Glomerular endothelial cell (primary cell): ENCODE measurements at regions not wholly inside any gene's neighbourhood (a gene's known extent, or its start where the extent isn't known, plus 50 kb on each side); places are given as distances from the start of the nearest gene placed in this dataset.

Experiments used
- DNase-seq: peaks from one replicate; pipeline ENCODE4 v3.0.0-alpha.2; 2011; ENCODE audit warnings: low read depth, low spot score; ENCODE audit errors: extremely low read depth

DNA sequence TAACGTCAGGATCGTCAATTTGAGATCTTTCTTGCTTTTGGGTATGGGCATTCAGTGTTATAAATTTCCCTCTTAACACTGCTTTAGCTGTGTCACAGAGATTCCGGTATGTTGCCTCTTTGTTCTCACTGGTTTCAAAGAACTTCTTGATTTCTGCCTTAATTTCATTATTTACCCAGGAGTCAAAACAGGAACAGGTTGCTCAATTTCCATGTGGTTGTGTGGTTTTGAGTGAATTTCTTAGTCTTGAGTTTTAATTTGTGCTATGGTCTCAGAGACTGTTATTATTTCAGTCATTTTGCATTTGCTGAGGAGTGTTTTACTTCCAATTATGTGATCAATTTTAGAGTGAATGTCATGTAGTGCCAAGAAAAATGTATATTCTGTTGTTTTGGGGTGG lies 153.1 kb downstream of the PCDH17 start:
- DNase-seq = no peak

DNA sequence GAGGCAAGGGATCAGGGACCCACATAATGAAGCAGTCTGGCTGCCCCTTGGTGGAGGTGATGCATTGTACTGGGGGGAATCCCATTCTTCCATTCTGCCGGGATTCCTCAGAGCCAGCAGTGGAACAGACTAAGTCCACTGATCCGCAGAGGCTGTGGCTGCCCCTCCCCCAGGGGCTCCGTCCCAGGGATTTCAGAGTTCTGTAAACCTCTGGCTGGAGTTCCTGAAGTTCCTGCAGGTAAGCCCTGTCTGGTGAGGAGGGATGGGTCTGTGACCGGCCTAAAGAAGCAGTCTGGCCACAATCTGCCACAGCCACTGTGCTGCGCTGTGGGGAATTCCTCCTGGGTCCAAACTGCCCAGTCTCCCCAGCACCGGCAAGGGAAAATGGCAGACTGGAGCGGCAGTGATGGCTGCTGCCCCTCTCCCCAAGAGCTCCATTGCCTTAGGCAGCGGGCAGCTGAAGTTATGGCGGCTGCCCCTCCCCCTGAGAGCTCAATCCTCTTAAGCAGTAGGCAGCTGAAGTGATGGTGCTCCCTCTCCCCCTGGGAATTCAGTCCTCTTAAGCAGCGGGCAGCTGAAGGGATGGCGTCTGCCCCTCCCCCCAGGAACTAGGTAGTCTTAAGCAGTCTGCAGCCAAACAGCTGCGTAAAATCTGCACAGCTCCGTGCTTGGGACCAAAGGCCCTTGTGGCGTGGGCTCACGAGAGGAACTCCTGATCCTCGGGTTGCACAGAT lies 155.7 kb downstream of the PCDH17 start:
- DNase-seq = no peak

DNA sequence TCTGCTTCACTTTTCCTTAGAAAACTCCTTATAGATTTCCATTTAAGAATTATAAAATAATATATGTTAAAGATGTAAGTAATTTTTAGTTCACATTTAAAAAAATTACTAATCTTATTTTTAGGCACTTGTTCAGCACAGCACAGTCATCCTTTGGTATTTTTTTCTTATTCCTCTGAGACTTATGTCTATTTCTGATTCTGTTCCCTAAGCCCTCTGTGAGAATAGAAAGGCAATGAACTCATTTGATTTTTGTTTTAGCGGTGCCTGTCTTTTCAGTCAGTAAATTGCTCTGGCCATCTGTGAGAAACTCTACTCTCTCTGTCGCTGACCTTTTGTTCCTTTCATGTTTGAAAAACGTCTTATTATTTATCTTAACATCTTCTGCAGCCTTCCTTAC lies 168.1 kb downstream of the PCDH17 start:
- DNase-seq = no peak

DNA sequence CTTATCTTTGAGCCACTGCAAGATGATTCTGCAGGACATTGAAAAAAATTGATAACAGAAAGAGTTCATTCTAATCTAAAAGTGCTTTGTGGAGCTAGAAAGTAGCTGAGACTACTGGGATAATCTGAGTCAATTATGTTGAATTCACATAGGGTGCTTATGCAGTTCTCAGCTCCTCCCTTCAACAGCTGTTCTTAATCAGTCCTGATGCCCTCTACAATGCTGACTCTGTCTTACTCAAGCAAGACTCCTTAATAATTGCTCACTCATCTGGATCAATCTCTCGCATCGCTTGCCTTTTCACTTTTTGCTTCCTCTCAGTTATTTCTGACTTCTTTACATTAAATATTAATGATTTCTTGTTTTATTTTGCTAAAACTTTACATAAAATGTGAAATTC lies 182.1 kb downstream of the PCDH17 start:
- DNase-seq = no peak

DNA sequence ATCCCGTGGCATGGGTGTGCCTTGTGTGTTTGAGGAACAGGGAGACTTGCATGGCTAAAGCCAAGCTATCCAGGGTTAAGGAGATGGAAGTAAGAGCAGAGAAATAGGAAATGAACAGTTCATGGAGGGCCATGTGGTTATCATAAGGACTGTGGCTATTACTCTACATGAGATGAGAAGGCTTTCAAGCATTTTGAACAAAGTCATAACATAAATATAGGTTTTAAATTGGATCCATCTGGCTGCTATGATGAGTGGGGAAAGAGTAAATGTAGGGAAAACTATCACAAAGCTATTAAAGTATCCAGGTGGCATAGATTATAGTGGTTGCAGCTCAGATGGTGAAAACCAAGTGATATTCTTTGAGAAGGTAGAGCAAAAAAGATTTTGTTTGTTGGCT lies 184.1 kb downstream of the PCDH17 start:
- no peak for DNase-seq

DNA sequence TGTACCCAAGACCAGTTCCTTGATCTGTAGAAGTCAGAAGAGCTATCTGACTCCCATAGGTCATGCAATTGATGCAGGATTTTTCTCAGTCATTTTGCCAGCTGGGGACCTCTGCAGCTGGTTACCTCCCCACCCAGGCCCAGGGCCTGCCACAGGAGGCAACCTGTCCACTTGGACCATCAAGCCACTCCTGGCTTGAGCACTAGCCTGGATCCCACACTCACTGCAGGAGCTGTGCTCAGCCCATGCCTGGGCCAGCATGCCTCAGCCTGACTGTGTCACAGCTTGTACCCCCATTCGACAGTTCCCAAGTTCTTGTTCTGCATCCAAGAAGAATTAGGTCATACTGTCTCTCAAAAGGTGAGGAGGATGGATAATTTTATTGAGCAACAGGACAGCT lies 189.4 kb downstream of the PCDH17 start:
- DNase-seq = no peak

DNA sequence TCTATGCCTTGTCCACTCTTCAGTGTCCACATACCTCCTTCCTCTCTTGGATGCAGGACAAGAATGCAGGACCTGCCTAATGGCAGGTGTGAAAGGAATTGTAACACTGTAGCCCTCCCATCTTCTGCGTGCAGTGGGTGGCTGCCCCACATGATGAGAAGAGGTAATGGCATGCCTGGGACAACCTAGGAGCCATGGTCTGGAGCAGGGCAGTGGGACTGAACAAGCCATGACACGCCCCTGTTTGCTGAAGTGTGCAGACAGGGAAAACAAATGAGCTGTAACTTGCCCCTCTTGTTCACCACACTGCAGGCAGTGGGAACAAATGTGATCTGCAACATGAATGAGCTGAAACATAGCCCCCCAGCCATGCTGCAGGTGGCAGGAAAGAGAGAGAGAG lies 192.2 kb downstream of the PCDH17 start:
- no peak for DNase-seq

DNA sequence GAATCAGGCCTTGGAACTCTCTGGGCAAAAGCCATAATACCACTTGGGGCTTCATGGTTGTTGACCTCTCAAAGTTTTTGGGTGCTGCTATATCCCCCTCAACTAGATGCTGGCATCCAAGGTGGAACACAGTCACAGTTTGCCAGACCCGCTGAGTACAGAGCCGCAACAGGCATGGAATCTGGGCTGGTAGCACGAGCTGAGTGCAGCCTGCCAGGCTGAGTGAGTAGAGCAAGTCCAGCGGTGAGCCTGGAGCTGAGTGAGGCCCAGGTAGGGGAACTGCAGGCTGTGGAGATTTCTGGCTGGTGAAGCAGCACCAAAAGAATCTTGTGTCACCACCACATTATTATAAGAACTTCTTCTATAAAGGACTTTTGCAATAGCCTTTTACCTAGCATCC lies 192.6 kb downstream of the PCDH17 start:
- no peak for DNase-seq

DNA sequence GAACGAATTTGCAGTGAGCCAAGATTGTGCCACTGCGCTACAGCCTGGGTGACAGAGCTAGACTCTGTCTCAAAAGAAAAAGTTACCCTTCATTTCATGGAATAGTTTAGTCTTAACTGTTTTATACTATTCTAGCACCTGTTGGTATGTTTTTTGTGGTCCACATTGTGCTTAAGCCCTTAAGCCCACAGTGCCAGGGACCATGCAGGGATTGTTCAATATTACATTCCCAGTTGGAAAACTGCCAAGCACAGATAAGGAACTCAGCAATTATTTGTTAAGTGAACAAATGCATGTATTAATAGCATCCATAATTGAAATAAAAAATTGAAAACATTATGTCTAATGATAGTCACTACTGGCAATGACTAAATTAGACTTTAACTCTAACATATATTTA lies 193.5 kb downstream of the PCDH17 start:
- DNase-seq = no peak

DNA sequence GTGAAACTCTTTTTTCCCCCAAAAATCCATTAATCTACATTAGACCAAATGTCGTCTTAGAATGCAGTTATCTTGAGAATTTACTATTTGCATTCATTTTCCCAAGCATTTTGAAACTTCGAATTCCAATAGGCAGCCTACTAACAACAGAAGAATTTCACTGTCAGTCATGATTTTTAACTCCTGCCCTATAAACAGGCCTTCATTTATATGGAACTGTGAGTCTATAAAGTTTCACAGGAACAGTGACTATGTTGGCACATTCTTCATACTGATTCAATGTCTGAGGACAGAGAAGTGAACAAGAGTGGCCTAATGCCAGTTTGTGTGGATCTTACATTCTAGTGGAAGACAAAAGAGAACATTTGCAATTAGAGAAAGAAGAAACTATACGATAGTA lies 198.0 kb downstream of the PCDH17 start:
- no peak for DNase-seq

DNA sequence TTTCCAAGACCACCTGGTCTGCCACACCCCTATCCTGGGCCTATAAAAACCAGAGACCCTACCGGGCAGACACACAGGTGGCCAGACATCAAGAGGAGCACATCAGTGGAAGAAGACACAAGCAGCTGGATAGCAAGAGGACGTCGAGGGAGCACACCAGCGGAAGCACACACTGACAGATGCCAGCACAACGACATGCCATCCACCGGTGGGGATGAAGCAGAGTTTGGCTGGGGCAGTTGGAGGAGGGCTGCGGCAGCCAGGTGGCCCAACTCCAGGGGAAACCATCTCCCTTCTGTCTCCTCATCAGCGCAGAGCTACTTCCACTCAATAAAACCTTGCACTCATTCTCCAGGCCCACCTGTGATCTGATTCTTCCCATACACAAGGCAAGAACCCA lies 200.6 kb downstream of the PCDH17 start:
- no peak for DNase-seq

DNA sequence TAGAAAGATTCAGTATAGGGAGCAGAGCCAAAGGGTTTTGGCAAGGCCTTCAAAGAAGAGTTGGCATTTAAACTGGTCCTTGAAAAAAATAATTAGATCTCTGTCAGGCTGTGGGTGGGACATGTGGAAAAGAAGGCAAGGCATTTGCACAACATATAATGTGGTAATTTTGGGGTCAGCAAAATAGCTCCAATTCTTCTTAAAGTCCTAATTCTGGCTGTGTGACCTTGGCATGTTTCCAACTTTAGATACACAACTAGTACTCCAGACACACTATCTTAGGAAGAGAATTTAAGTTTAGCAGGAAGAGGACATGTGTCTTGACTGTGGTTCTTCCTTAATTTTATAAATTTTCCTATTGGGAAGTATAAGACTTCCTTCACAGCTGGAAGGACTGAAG lies 206.3 kb downstream of the PCDH17 start:
- DNase-seq = no peak

DNA sequence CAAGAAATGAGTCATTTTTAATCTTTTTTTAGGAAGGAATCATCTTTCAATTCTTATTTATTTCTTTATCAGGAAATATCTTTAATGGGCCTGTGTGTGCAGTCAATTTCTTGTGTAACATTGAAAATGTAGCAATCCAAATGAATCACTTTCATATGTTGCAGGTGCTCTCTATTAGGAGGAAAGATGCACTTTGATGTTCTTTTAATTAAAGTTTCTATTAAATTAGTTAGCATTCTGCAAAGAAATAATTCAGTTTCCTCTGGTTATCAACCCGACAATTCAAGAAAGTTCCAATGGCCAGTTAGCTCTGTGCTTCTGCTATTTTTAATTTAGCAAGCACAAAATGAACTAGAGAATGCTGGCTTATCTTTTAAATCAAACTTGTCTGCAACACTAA lies 212.0 kb downstream of the PCDH17 start:
- DNase-seq = no peak

DNA sequence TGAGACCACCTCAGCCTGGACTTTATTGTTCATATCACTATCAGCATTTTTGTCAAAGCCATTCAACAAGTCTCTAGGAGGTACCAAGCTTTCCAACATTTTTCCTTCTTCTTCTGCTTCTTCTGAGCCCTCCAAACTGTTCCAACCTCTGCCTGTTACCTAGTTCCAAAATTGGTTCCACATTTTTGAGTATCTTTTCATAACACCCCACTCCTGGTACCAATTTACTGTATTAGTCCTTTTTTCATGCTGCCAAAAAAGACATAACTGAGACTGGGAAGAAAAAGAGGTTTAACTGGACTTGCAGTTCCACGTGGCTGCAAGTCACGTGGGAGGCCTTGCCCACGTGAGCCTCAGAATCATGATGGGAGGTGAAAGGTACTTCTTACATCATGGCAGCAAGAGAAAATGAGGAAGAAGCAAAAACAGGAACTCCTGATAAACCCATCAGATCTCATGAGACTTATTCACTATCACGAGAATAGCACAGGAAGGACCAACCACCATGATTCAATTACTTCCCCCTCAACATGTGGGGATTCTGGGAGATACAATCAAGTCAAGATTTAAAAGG lies 215.1 kb downstream of the PCDH17 start:
- DNase-seq = no peak

DNA sequence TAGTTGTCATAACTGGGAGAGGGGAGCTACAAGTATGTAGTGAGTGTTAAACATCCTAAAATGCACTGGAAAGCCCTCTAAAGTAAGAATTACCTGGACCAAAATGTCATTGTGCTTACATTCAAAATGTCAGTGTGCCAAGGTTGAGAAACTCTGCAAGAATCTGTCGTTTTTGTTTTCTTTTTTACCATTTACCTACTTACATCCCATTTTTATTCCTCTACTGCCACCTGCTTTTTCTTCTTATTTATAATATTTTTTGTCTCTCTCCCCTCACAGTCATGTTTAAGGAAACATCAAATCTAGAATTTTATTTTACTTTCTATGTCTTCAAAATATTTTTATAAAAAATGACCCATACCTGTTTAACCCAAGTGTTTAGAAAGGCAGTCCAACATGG lies 226.4 kb downstream of the PCDH17 start:
- DNase-seq = no peak

DNA sequence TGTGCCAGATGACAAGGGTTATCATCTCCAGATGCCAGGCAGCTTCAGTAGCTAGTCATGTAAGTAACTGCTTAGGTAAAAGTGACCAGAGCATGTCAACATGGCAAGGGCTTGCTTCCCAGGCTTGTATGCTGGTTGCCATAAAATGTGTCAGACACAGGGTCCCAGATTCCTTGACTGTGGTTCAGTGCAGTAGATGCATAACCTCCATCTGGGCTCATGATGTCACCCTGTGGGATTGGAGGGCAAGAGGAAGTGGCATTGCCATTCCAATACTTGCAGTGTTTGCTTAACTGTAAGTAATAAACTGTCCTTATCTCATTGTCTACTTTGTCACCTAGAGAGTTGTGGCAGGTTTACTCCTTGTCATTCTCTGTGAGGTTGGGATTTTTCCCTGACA lies 226.8 kb downstream of the PCDH17 start:
- DNase-seq = no peak

DNA sequence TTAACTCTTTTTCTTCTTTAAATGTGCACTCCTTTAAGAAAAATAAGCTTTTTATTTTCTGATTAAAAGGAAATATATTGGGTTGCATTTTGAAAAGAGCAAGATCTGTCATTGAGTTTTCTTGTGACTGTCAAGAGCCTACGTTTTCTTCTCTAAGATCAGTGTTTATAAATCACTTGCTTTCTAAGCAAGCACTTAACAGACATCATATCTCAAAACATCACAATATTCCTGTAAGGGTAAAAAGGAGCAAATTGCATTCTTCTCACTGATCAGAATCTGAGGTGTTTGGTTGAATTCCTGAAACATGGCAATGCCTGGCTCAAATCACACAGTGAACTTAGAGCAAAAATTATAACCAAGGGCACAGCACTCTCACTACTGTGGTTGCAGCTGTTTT lies 231.3 kb downstream of the PCDH17 start:
- DNase-seq = no peak

DNA sequence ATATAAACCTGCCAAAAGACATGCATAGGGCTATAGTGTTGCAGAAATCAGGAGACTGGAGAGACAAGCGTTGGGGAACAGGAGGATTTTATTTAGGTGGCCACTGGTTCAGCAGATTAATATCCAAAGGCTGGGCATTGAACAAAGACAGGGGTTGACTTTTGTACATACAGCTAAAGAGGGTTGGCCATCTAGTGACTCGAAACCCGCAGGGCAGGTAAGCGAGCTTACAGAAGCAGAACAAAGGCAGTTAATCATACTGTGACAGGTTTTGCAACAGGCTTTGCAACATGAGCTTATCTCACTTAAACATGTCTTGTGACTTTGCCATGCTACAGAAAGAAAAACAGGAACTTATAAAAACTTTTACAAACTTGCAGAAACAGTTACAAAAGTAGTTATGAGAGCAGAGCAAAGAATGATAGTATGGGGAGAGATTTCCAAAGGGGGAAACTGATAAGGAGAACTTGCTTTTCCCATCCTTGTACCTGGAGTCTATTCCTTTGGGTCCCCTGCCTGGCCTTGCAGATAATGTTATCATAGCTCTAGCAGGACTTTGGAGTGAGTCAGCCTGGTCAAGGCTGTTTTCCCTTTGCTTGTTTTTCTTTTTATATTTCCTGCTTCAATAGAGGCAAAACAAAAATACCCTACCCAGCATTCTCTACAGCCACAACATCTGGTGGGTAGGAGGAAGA lies 234.2 kb downstream of the PCDH17 start:
- DNase-seq = no peak

DNA sequence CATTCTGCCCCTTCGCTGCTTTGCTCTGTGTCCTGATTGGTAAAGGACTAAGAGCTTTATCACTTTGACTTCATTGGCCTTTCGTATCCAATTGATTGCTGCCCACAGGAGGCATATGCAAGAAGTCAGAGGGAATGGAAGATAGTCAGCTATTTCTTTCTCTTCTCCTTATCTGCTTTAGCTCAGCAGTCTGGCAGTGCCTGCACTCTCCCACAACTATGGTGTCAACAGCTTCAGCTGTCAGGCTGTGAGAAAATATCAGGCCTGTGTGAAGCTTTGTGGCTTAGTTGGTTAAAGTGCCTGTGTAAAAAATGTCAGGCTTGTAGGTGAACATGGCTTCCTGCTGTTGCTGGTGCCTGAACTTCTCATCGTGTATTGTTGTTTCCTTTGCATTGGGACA lies 243.0 kb downstream of the PCDH17 start:
- no peak for DNase-seq

DNA sequence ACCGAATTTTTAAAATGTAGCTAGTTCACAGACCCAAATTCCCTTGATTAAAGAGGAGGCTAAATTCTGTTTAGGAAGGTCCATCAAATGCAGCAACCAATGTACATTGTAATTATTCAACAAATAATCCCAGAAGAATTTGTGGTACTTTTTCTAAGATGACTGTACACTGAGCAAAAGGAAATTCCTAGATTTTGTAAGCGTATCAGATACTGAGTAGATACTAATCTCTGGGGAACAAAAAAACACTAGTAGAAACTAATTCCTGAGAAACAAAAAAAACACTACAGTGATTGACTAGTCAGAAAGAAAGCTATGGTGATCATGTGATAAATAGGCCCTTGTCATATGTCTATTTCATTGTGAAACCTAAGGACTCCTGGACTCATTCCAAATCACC lies 246.1 kb downstream of the PCDH17 start:
- DNase-seq = no peak

DNA sequence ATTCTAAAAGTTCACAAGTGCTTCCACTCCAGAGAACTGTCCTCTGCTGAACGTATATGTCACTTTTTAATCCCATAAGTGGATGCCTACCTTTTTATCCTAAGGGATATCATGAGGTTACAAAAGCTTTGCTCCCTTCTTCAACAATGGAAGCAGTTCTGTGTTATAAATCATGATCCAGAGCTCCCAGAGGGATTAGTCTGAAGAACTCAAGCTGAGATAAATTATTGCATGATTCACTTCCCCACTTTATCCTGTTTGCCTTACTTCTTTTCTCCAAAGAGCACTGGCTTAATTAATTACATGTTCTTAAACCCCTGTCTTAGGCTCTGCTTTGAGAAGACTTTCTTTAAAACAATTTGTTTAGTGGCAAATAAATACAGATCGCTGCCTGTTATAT lies 246.7 kb downstream of the PCDH17 start:
- no peak for DNase-seq

DNA sequence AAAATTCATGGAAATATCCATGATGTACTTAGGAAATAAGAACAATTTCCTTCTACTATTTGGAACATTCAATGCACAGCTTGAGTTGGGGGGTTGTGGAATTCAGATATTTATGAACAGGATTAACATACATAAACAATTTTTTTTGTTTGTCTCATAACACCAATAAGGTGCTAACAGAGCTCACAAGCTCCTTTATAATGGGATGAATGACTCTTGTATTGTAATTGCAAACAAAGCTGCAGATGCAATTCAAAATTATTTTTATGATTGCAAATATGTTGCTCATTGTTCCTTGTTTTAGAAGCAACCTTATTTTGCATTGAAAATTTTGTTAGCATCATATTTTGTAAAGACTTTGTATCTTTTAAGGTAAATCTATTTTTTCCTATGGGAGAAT lies 265.7 kb downstream of the PCDH17 start:
- no peak for DNase-seq
